GM18951 (cell line): ENCODE measurements at regions not wholly inside any gene's neighbourhood (a gene's known extent, or its start where the extent isn't known, plus 50 kb on each side); places are given as distances from the start of the nearest gene placed in this dataset.
"Not testable (repeated sequence)": the region's sequence is repeated elsewhere in the genome, so short reads cannot be mapped to it uniquely, and the experiment has no call there.

Experiments used
- POLR2A ChIP-seq: IDR thresholded peaks from 4 replicates; pipeline ENCODE4 v1.6.1; 2011; ENCODE audit warnings: mild to moderate bottlenecking; ENCODE audit not compliant: insufficient read length, insufficient read depth; ENCODE audit errors: extremely low read depth
- in situ Hi-C: fragments of 300-500 bp; cut with MboI; formaldehyde crosslinking; loops from one replicate; pipeline ENCODE4 v1.12.0; 2022; ENCODE audit warnings: low sequenced_read_pairs, mixed read lengths, inconsistent platforms; ENCODE audit not compliant: unreplicated experiment

GRCh38 chr20:40967700-40968099 is 60.9 kb upstream of the TOP1 start:
- in situ Hi-C loops, result no loop called here
- no peak for TF ChIP-seq POLR2A

GRCh38 chr20:40968816-40969562 is 59.6 kb upstream of the TOP1 start:
- in situ Hi-C loops, result not testable (repeated sequence)

GRCh38 chr20:40970218-40970617 is 58.4 kb upstream of the TOP1 start:
- no peak for TF ChIP-seq POLR2A

DNA sequence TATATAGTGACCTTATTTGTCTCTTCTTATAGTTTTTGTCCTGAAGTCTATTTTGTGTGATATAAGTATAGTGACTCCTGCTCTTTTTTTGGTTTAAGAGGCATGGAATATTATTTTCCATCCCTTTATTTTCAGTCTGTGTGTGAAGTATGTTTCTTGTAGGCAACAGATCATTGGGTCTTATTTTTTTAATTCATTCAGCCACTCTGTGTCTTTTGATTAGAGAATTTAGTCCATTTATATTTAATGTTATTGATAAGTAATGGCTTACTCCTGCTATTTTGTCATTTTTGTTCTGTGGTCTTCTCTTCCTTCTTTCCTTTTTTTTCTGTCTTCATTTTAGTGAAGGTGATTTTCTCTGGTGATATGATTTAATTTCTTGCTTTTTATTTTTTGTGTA is 51.4 kb upstream of the TOP1 start:
- no peak for TF ChIP-seq POLR2A
- in situ Hi-C loops, result loop anchor here (10.0 kb wide), 1 partner anchor 358 kb away; no protein-coding TSS in a partner anchor

More at GRCh38 chr20:40970218-40970617, 58.4 kb upstream of the TOP1 start:
- in situ Hi-C loops, result loop anchor here (5.0 to 10.0 kb wide), 2 partner anchors 127 to 365 kb away; no protein-coding TSS in a partner anchor

DNA sequence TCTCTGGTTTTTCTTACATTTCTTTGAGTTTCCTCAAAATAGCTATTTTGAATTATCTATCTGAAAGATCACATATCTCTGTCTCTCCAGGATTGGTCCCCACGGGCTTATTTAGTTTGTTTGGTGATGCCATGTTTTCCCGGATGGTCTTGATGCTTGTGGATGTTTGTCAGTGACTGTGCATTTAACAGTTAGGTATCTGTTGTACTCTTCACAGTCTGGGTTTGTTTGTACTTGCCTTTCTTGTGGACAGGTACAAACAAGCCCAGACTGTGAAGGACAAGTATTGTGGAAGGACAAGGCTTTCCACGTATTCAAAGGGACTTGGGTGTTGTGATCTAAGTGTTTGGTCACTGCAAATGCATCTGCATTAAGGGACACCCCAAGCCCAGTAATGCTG is 49.9 kb upstream of the TOP1 start:
- in situ Hi-C loops, result loop anchor here (10.0 kb wide), 1 partner anchor 356 kb away; no protein-coding TSS in a partner anchor
- TF ChIP-seq POLR2A, result no peak
